ENCODE measurements at regions not wholly inside any gene's neighbourhood (a gene's known extent, or its start where the extent isn't known, plus 50 kb on each side); places are given as distances from the start of the nearest gene placed in this dataset.
"Not testable (repeated sequence)": the region's sequence is repeated elsewhere in the genome, so short reads cannot be mapped to it uniquely, and the experiment has no call there.

GRCh38 chr2:7627583-7627982 lies 710.4 kb downstream of the RNF144A start:
- H3K27me3 Mint-ChIP-seq (ENCODE audit: insufficient read depth): no peaks in the 10 kb centered on the region
- no peaks in the 10 kb centered on the region for H3K4me1 Mint-ChIP-seq (ENCODE audit: low read depth)
- intact Hi-C loops (cut with micrococcal nuclease): no loop called here
- DNase-seq (ENCODE audit: low spot score): no peak
- no peak overlapping the region for H3K27ac Mint-ChIP-seq
- H3K36me3 Mint-ChIP-seq (ENCODE audit: low read depth): peaks cover 8% of the 10 kb centered on the region
- no peak overlapping the region for H3K4me3 Mint-ChIP-seq
- peaks cover 22% of the 10 kb centered on the region for H3K9me3 Mint-ChIP-seq

GRCh38 chr2:7632420-7632819 lies 715.2 kb downstream of the RNF144A start:
- H3K4me3 Mint-ChIP-seq: no peak overlapping the region
- H3K9me3 Mint-ChIP-seq: peaks cover 18% of the 10 kb centered on the region
- no peak overlapping the region for H3K27ac Mint-ChIP-seq
- intact Hi-C loops (cut with micrococcal nuclease): no loop called here
- no peak for DNase-seq (ENCODE audit: low spot score)
- H3K27me3 Mint-ChIP-seq (ENCODE audit: insufficient read depth): no peaks in the 10 kb centered on the region
- H3K36me3 Mint-ChIP-seq (ENCODE audit: low read depth): peaks cover 8% of the 10 kb centered on the region
- H3K4me1 Mint-ChIP-seq (ENCODE audit: low read depth): no peaks in the 10 kb centered on the region

GRCh38 chr2:7633566-7634153 lies 716.4 kb downstream of the RNF144A start:
- no peak for DNase-seq (ENCODE audit: low spot score)
- no peak overlapping the region for H3K27ac Mint-ChIP-seq

GRCh38 chr2:7634409-7634808 lies 717.2 kb downstream of the RNF144A start:
- Mint-ChIP-seq H3K9me3 (peaks cover 22% of the 10 kb centered on the region), H3K36me3 (ENCODE audit: low read depth) (peaks cover 8% of the 10 kb centered on the region), H3K27me3 (ENCODE audit: insufficient read depth) (no peaks in the 10 kb centered on the region), H3K4me1 (ENCODE audit: low read depth) (no peaks in the 10 kb centered on the region), H3K27ac (no peak overlapping the region), H3K4me3 (no peak overlapping the region)
- DNase-seq (ENCODE audit: low spot score): no peak
- intact Hi-C loops (cut with micrococcal nuclease): no loop called here

More at GRCh38 chr2:7633566-7634153, 716.4 kb downstream of the RNF144A start:
- H3K36me3 Mint-ChIP-seq (ENCODE audit: low read depth): peaks cover 8% of the 10 kb centered on the region
- H3K27me3 Mint-ChIP-seq (ENCODE audit: insufficient read depth): no peaks in the 10 kb centered on the region
- intact Hi-C loops (cut with micrococcal nuclease): no loop called here
- no peaks in the 10 kb centered on the region for H3K4me1 Mint-ChIP-seq (ENCODE audit: low read depth)
- peaks cover 20% of the 10 kb centered on the region for H3K9me3 Mint-ChIP-seq
- H3K4me3 Mint-ChIP-seq: no peak overlapping the region

GRCh38 chr2:7639476-7639875 lies 722.3 kb downstream of the RNF144A start:
- H3K36me3 Mint-ChIP-seq (ENCODE audit: low read depth): peaks cover 7% of the 10 kb centered on the region
- DNase-seq (ENCODE audit: low spot score): no peak
- intact Hi-C loops (cut with micrococcal nuclease): no loop called here
- peaks cover 45% of the 10 kb centered on the region for H3K9me3 Mint-ChIP-seq
- H3K4me3 Mint-ChIP-seq: no peak overlapping the region
- peaks cover 2% of the 10 kb centered on the region for H3K27me3 Mint-ChIP-seq (ENCODE audit: insufficient read depth)
- no peaks in the 10 kb centered on the region for H3K4me1 Mint-ChIP-seq (ENCODE audit: low read depth)
- H3K27ac Mint-ChIP-seq: no peak overlapping the region

- H3K27me3 Mint-ChIP-seq (ENCODE audit: insufficient read depth); H3K27ac Mint-ChIP-seq; H3K4me3 Mint-ChIP-seq; H3K4me1 Mint-ChIP-seq (ENCODE audit: low read depth); DNase-seq (ENCODE audit: low spot score); H3K36me3 Mint-ChIP-seq (ENCODE audit: low read depth); intact Hi-C loops (cut with micrococcal nuclease): not testable (repeated sequence)
- H3K9me3 Mint-ChIP-seq: peaks cover 41% of the 10 kb centered on the region
These were observed 724.1 kb downstream of the RNF144A start for GRCh38 chr2:7641272-7641671.

GRCh38 chr2:7646024-7646423 lies 728.8 kb downstream of the RNF144A start:
- intact Hi-C loops (cut with micrococcal nuclease): no loop called here
- H3K4me1 Mint-ChIP-seq (ENCODE audit: low read depth): peaks cover 8% of the 10 kb centered on the region
- H3K9me3 Mint-ChIP-seq: peaks cover 58% of the 10 kb centered on the region
- H3K36me3 Mint-ChIP-seq (ENCODE audit: low read depth): peaks cover 11% of the 10 kb centered on the region
- peaks cover 2% of the 10 kb centered on the region for H3K27me3 Mint-ChIP-seq (ENCODE audit: insufficient read depth)
- no peak overlapping the region for H3K4me3 Mint-ChIP-seq
- no peak overlapping the region for H3K27ac Mint-ChIP-seq
- no peak for DNase-seq (ENCODE audit: low spot score)

GRCh38 chr2:7646661-7647060 lies 729.4 kb downstream of the RNF144A start:
- peaks cover 56% of the 10 kb centered on the region for H3K9me3 Mint-ChIP-seq
- no peak for DNase-seq (ENCODE audit: low spot score)
- H3K27me3 Mint-ChIP-seq (ENCODE audit: insufficient read depth): peaks cover under 1% of the 10 kb centered on the region
- H3K36me3 Mint-ChIP-seq (ENCODE audit: low read depth): peaks cover 12% of the 10 kb centered on the region
- H3K4me1 Mint-ChIP-seq (ENCODE audit: low read depth): peaks cover 8% of the 10 kb centered on the region
- no peak overlapping the region for H3K4me3 Mint-ChIP-seq
- intact Hi-C loops (cut with micrococcal nuclease): no loop called here
- no peak overlapping the region for H3K27ac Mint-ChIP-seq

GRCh38 chr2:7648221-7648795 lies 731.1 kb downstream of the RNF144A start:
- Mint-ChIP-seq H3K9me3 (peaks cover 53% of the 10 kb centered on the region), H3K27ac (no peak overlapping the region), H3K36me3 (ENCODE audit: low read depth) (peaks cover 9% of the 10 kb centered on the region), H3K4me3 (no peak overlapping the region), H3K27me3 (ENCODE audit: insufficient read depth) (no peaks in the 10 kb centered on the region), H3K4me1 (ENCODE audit: low read depth) (peaks cover 8% of the 10 kb centered on the region)
- intact Hi-C loops (cut with micrococcal nuclease): no loop called here
- DNase-seq (ENCODE audit: low spot score): no peak

- no peak overlapping the region for H3K27ac Mint-ChIP-seq
- H3K4me1 Mint-ChIP-seq (ENCODE audit: low read depth): peaks cover 8% of the 10 kb centered on the region
- intact Hi-C loops (cut with micrococcal nuclease): no loop called here
- DNase-seq (ENCODE audit: low spot score): no peak
- peaks cover 10% of the 10 kb centered on the region for H3K36me3 Mint-ChIP-seq (ENCODE audit: low read depth)
- H3K27me3 Mint-ChIP-seq (ENCODE audit: insufficient read depth): no peaks in the 10 kb centered on the region
- H3K4me3 Mint-ChIP-seq: no peak overlapping the region
- peaks cover 58% of the 10 kb centered on the region for H3K9me3 Mint-ChIP-seq
These were observed 732.4 kb downstream of the RNF144A start for GRCh38 chr2:7649461-7650228.

- no peak overlapping the region for H3K27ac Mint-ChIP-seq
- intact Hi-C loops (cut with micrococcal nuclease): no loop called here
- DNase-seq (ENCODE audit: low spot score): no peak
- H3K36me3 Mint-ChIP-seq (ENCODE audit: low read depth): peaks cover 10% of the 10 kb centered on the region
- H3K4me3 Mint-ChIP-seq: no peak overlapping the region
- no peaks in the 10 kb centered on the region for H3K27me3 Mint-ChIP-seq (ENCODE audit: insufficient read depth)
- peaks cover 8% of the 10 kb centered on the region for H3K4me1 Mint-ChIP-seq (ENCODE audit: low read depth)
- peaks cover 57% of the 10 kb centered on the region for H3K9me3 Mint-ChIP-seq
These were observed 736.4 kb downstream of the RNF144A start for GRCh38 chr2:7653617-7654016.

- DNase-seq (ENCODE audit: low spot score): no peak
- H3K9me3 Mint-ChIP-seq: peaks cover 57% of the 10 kb centered on the region
- H3K4me1 Mint-ChIP-seq (ENCODE audit: low read depth): no peaks in the 10 kb centered on the region
- H3K36me3 Mint-ChIP-seq (ENCODE audit: low read depth): peaks cover 19% of the 10 kb centered on the region
- no peak overlapping the region for H3K27ac Mint-ChIP-seq
- H3K27me3 Mint-ChIP-seq (ENCODE audit: insufficient read depth): no peaks in the 10 kb centered on the region
- intact Hi-C loops (cut with micrococcal nuclease): no loop called here
- H3K4me3 Mint-ChIP-seq: no peak overlapping the region
These were observed 738.4 kb downstream of the RNF144A start for GRCh38 chr2:7655629-7656028.

GRCh38 chr2:7657526-7657925 lies 740.3 kb downstream of the RNF144A start:
- intact Hi-C loops (cut with micrococcal nuclease); H3K27me3 Mint-ChIP-seq (ENCODE audit: insufficient read depth); DNase-seq (ENCODE audit: low spot score); H3K4me3 Mint-ChIP-seq; H3K4me1 Mint-ChIP-seq (ENCODE audit: low read depth); H3K27ac Mint-ChIP-seq: not testable (repeated sequence)
- Mint-ChIP-seq H3K9me3 (peaks cover 53% of the 10 kb centered on the region), H3K36me3 (ENCODE audit: low read depth) (peaks cover 21% of the 10 kb centered on the region)

All from activated T-helper 1 cell treated with anti-CD3 and anti-CD28 coated beads, Interleukin-12 subunit alpha, Interleukin-12 subunit beta, Interleukin-2, Interleukin-4 antibody, amounts not matched to agents 30 ng/mL and 10 ng/mL and 1 ng/mL, durations not matched to agents 14 hours and 24 hours and 36 hours (primary cell).